ENCODE measurements at regions not wholly inside any gene's neighbourhood (a gene's known extent, or its start where the extent isn't known, plus 50 kb on each side); places are given as distances from the start of the nearest gene placed in this dataset.
"Not testable (repeated sequence)": the region's sequence is repeated elsewhere in the genome, so short reads cannot be mapped to it uniquely, and the experiment has no call there.

DNA sequence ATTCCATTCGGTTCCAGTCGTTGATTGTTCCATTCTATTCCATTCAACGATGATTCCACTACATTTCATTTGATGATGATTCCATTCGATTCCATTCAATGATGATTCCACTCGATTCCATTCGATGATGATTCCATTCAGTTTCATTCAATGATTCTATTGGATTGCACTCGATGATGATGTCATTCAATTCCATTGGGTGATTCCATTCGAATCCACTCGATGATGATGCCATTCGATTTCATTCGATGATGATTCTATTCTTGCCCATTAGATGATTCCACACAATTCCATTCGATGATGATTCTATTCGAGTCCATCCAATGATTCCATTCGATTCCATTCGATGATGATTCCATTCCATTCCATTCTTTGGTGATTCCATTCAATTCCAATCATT is 1283.7 kb downstream of the TP53TG3F start:
- H3K27me3 Mint-ChIP-seq: no peaks in the 10 kb centered on the region
- no peaks in the 10 kb centered on the region for H3K4me1 Mint-ChIP-seq (ENCODE audit: low read depth)
- no peak overlapping the region for H3K4me3 Mint-ChIP-seq (ENCODE audit: low read depth)
- H3K9me3 Mint-ChIP-seq (ENCODE audit: low read depth): peaks cover 36% of the 10 kb centered on the region
- peak overlapping the region; percentile 33 for H3K27ac Mint-ChIP-seq
- peaks cover 15% of the 10 kb centered on the region for H3K36me3 Mint-ChIP-seq (ENCODE audit: insufficient read depth)
- no peak for DNase-seq (ENCODE audit: low spot score, unreplicated experiment)
- TF ChIP-seq, protein P1, sequence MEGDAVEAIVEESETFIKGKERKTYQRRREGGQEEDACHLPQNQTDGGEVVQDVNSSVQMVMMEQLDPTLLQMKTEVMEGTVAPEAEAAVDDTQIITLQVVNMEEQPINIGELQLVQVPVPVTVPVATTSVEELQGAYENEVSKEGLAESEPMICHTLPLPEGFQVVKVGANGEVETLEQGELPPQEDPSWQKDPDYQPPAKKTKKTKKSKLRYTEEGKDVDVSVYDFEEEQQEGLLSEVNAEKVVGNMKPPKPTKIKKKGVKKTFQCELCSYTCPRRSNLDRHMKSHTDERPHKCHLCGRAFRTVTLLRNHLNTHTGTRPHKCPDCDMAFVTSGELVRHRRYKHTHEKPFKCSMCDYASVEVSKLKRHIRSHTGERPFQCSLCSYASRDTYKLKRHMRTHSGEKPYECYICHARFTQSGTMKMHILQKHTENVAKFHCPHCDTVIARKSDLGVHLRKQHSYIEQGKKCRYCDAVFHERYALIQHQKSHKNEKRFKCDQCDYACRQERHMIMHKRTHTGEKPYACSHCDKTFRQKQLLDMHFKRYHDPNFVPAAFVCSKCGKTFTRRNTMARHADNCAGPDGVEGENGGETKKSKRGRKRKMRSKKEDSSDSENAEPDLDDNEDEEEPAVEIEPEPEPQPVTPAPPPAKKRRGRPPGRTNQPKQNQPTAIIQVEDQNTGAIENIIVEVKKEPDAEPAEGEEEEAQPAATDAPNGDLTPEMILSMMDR (IDR thresholded peaks at IDR 0.05; ENCODE audit: unreplicated experiment): no peak

DNA sequence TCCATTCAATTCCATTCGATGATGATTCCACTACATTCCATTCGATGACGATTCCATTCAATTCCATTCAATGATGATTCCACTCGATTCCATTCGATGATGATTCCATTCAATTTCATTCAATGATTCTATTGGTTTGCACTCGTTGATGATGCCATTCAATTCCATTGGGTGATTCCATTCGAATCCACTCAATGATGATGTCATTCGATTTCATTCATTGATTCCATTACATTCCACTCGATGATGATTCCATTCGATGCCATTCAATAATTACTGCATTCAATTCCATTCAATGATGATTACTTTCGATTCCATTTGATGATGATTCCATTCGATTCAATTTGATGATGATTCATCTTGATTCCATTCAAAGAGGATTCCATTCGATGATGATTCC is 1299.4 kb downstream of the TP53TG3F start:
- Mint-ChIP-seq H3K4me3 (ENCODE audit: low read depth) (no peak overlapping the region), H3K36me3 (ENCODE audit: insufficient read depth) (peaks cover 44% of the 10 kb centered on the region), H3K9me3 (ENCODE audit: low read depth) (peaks cover 3% of the 10 kb centered on the region), H3K27ac (no peak overlapping the region), H3K4me1 (ENCODE audit: low read depth) (no peaks in the 10 kb centered on the region), H3K27me3 (no peaks in the 10 kb centered on the region)
- TF ChIP-seq, protein P1 (IDR thresholded peaks at IDR 0.05; ENCODE audit: unreplicated experiment): no peak
- no peak for DNase-seq (ENCODE audit: low spot score, unreplicated experiment)

GRCh38 chr16:34791835-34792234 is 1332.4 kb downstream of the TP53TG3F start:
- not testable (repeated sequence) for H3K36me3 Mint-ChIP-seq (ENCODE audit: insufficient read depth); H3K4me1 Mint-ChIP-seq (ENCODE audit: low read depth)

DNA sequence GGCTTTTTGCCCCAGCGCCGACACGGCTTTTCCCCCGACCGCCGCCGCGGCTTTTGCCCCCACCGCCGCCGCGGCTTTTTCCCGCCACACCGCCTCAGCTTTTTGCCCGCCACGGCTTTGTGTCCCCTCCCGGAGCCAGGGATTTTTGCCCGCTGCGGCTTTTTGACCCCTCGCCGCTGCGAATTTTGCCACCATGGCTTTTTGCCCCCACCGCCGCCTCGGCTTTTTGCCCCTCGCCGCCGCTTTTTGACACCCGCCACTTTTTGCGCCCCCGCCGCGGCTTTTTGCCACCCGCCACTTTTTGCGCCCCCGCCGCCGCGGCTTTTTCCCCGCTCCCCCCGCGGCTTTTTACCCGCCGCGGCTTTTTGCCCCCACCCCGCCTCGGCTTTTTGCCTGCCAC is 1342.5 kb downstream of the TP53TG3F start:
- peaks cover 25% of the 10 kb centered on the region for H3K9me3 Mint-ChIP-seq (ENCODE audit: low read depth)
- DNase-seq (ENCODE audit: low spot score, unreplicated experiment): no peak
- no peak overlapping the region for H3K4me3 Mint-ChIP-seq (ENCODE audit: low read depth)
- TF ChIP-seq, protein P1 (IDR thresholded peaks at IDR 0.05; ENCODE audit: unreplicated experiment): no peak
- H3K4me1 Mint-ChIP-seq (ENCODE audit: low read depth): no peaks in the 10 kb centered on the region
- no peak overlapping the region for H3K27ac Mint-ChIP-seq
- no peaks in the 10 kb centered on the region for H3K27me3 Mint-ChIP-seq
- peaks cover 4% of the 10 kb centered on the region for H3K36me3 Mint-ChIP-seq (ENCODE audit: insufficient read depth)

More at GRCh38 chr16:34791835-34792234, 1332.4 kb downstream of the TP53TG3F start:
- not testable (repeated sequence) for H3K4me3 Mint-ChIP-seq (ENCODE audit: low read depth); H3K27ac Mint-ChIP-seq; DNase-seq (ENCODE audit: low spot score, unreplicated experiment); H3K27me3 Mint-ChIP-seq
- H3K9me3 Mint-ChIP-seq (ENCODE audit: low read depth): peaks cover 48% of the 10 kb centered on the region

- TF ChIP-seq, protein P1 (IDR thresholded peaks at IDR 0.05; ENCODE audit: unreplicated experiment): no peak
- peaks cover 4% of the 10 kb centered on the region for H3K36me3 Mint-ChIP-seq (ENCODE audit: insufficient read depth)
- peaks cover 24% of the 10 kb centered on the region for H3K9me3 Mint-ChIP-seq (ENCODE audit: low read depth)
- DNase-seq (ENCODE audit: low spot score, unreplicated experiment): no peak
- no peaks in the 10 kb centered on the region for H3K27me3 Mint-ChIP-seq
- H3K4me3 Mint-ChIP-seq (ENCODE audit: low read depth): no peak overlapping the region
- no peak overlapping the region for H3K27ac Mint-ChIP-seq
- no peaks in the 10 kb centered on the region for H3K4me1 Mint-ChIP-seq (ENCODE audit: low read depth)
These were observed 1343.0 kb downstream of the TP53TG3F start for GRCh38 chr16:34802396-34802795.

- H3K27ac Mint-ChIP-seq: no peak overlapping the region
- H3K4me1 Mint-ChIP-seq (ENCODE audit: low read depth): no peaks in the 10 kb centered on the region
- H3K27me3 Mint-ChIP-seq: no peaks in the 10 kb centered on the region
- TF ChIP-seq, protein P1 (IDR thresholded peaks at IDR 0.05; ENCODE audit: unreplicated experiment): no peak
- H3K4me3 Mint-ChIP-seq (ENCODE audit: low read depth): no peak overlapping the region
- peaks cover 4% of the 10 kb centered on the region for H3K36me3 Mint-ChIP-seq (ENCODE audit: insufficient read depth)
- DNase-seq (ENCODE audit: low spot score, unreplicated experiment): no peak
- H3K9me3 Mint-ChIP-seq (ENCODE audit: low read depth): peaks cover 23% of the 10 kb centered on the region
These were observed 1343.6 kb downstream of the TP53TG3F start for GRCh38 chr16:34802848-34803599.
